PFSK-1 (cell line): ENCODE measurements at regions not wholly inside any gene's neighbourhood (a gene's known extent, or its start where the extent isn't known, plus 50 kb on each side); places are given as distances from the start of the nearest gene placed in this dataset.

Experiments used
- FOXP2 ChIP-seq: optimal IDR thresholded peaks from 2 replicates; pipeline ENCODE3; 2011; ENCODE audit warnings: borderline replicate concordance, control low read depth, inconsistent platforms; ENCODE audit not compliant: insufficient read depth; ENCODE audit errors: extremely low read length, extremely low read depth
- POLR2AphosphoS5 ChIP-seq: IDR thresholded peaks from 2 replicates; pipeline ENCODE4 v1.6.1; 2012; ENCODE audit warnings: low read depth, mild to moderate bottlenecking, control low read depth, low read length, moderate library complexity
- REST ChIP-seq, 2 experiments: IDR thresholded peaks; 2 replicates each; pipeline versions ENCODE4 v1.6.1 to v1.8.0; 2011 to 2012; ENCODE audit warnings: low read depth in 2 of 2, low read length in 2 of 2, control low read depth in 1 of 2, inconsistent platforms in 1 of 2, mild to moderate bottlenecking in 1 of 2, moderate library complexity in 1 of 2; ENCODE audit not compliant: insufficient read depth in 1 of 2
- SIN3A ChIP-seq: IDR thresholded peaks from 2 replicates; pipeline ENCODE4 v1.6.1; 2012; ENCODE audit warnings: mild to moderate bottlenecking, low read length, moderate library complexity, borderline replicate concordance; ENCODE audit not compliant: insufficient read depth
- TAF1 ChIP-seq: IDR thresholded peaks from 2 replicates; pipeline ENCODE4 v1.6.1; 2012; ENCODE audit warnings: low read length, control low read depth, borderline replicate concordance; ENCODE audit not compliant: insufficient read depth

- TF ChIP-seq POLR2AphosphoS5 = no peak
- no peak for TF ChIP-seq TAF1
- TF ChIP-seq SIN3A = no peak
- no peak for TF ChIP-seq REST (IDR thresholded peaks at IDR 0.05; ENCODE audit: insufficient read depth in 1 of 2, low read depth in 2 of 2, low read length in 2 of 2)
- no peak for TF ChIP-seq FOXP2
Observed at GRCh38 chr9:18348083-18348475, 125.9 kb upstream of the ADAMTSL1 start.

DNA sequence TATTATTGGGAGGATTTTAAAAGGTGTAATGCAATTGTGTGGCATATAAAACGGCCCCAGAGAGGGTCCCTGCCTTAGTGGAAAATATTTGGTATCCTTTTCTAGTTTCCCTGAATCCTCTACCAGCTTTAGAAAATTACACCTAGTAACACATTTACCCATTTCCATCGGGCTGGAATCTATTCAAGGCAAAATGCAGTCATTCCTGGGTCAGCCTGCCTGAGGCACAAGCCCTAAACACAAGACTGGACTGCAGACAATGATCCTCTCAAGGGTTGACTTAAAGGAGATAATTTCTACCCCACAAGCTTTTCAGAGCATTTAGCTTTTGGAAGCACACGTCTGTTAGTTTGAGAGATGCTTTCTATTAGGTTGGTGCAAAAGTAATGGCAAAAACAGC lies 124.4 kb upstream of the ADAMTSL1 start:
- TF ChIP-seq SIN3A (no peak), FOXP2 (no peak), TAF1 (no peak)

DNA sequence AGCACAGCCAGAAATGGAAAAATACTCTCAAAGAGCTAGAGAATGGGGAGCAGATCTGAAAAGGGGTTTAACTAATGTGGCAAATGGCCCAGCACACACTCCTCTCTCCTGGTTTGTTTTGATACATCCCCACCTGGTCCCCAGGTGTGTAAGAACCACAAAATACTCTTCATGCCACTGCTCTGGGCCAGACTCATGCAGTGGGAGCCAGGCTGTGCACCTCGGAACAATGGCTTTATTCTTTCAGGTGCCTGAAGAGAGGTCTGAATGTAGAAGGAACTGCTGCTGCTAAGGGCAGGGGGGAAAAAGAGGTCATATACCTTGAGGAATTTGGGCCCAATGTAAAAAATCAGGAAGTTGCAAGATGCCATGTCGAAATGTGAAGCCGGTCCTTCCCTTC lies 123.9 kb upstream of the ADAMTSL1 start:
- no peak for TF ChIP-seq REST (IDR thresholded peaks at IDR 0.05; ENCODE audit: insufficient read depth in 1 of 2, low read depth in 2 of 2, low read length in 2 of 2)
- no peak for TF ChIP-seq FOXP2
- TF ChIP-seq SIN3A = no peak
- TF ChIP-seq TAF1 = no peak

DNA sequence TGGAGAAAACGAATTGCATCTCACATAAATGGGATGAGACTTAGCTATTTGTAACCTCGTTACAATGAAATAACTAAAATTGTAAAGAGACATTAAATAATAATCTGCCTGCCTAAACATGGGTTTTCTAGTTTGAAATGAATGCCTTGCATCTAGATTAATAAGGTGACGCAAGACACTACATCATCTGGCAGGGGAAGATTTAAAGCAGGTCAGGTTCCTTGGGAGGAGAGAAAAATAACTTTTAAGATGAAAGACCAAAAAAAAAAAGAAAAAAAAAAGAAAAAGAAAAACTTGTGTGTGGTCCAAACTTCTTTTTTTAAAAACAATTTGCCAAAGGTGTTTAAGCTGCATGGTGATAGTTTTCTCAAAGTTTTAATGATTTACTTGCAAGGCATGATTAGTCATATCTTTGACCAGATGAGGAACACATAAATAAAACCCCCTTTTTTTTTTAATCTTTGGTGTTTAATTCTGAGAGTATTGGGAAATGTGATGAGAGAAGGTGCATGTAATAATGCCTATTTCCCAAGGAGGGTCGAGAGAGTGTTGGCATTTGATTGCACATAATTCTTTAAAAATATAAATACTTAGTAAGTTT lies 122.9 kb upstream of the ADAMTSL1 start:
- TF ChIP-seq REST (IDR thresholded peaks at IDR 0.05; ENCODE audit: insufficient read depth in 1 of 2, low read depth in 2 of 2, low read length in 2 of 2) (no peak), TAF1 (no peak), POLR2AphosphoS5 (no peak), SIN3A (no peak), FOXP2 (no peak)

DNA sequence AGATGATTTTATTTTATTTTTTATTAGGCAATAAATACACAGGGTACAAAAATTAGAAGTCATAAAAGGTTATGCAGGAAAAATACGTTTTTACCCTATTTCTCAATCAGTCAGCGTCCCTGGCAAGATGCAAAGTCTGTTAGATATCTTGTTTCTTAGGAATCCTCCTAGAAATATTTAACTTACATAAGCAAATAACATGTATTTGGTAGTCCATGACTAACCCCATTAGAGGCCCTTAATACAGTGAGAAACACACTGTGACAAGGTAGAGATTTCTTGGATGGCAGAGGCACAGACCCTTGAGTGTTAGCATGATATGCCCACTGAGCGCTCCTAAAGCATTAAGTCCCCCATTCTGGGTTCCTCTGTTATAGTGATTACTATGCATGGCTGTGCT lies 121.2 kb upstream of the ADAMTSL1 start:
- TF ChIP-seq POLR2AphosphoS5 (no peak), FOXP2 (no peak), TAF1 (no peak), REST (IDR thresholded peaks at IDR 0.05; ENCODE audit: insufficient read depth in 1 of 2, low read depth in 2 of 2, low read length in 2 of 2) (no peak), SIN3A (no peak)
